ENCODE measurements at regions not wholly inside any gene's neighbourhood (a gene's known extent, or its start where the extent isn't known, plus 50 kb on each side); places are given as distances from the start of the nearest gene placed in this dataset.

DNA sequence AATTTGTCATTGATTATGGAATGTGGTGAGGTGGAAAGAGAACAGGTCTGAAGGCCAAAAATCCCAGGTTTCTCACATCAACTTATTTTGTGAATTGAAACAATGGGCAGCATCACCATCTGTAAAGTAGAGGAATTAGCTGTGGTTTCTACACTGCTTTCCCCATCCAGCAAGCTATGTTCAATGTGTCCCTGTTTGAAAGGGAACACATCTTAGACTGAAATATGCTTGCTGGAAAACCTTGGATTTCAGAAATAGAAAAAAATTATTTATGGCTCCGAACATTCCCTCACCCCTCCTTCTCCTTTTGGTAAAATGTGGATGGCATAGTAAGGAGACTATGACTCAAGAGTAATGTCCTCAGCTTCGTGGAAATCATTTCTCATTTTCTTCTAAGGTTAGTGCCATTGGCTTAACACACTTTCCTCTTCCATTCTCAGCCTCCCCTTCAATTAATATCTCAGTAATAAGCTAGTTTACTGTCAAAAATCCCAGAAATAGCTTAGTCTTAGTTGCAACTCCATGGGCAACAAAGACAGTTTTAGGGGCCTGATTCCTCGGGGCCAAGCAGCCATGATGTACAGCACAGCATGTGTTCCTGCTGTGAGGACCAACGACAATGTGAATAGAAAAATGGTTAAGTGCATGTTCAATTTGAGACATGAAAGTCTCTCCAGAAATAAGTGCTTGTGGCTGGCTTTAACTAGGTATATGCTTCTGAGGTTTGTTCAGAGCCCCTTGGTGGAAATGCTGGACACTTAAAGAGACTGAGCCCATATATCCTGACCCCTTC, 205.8 kb upstream of the SLC38A2 start:
- TF ChIP-seq, protein P1, sequence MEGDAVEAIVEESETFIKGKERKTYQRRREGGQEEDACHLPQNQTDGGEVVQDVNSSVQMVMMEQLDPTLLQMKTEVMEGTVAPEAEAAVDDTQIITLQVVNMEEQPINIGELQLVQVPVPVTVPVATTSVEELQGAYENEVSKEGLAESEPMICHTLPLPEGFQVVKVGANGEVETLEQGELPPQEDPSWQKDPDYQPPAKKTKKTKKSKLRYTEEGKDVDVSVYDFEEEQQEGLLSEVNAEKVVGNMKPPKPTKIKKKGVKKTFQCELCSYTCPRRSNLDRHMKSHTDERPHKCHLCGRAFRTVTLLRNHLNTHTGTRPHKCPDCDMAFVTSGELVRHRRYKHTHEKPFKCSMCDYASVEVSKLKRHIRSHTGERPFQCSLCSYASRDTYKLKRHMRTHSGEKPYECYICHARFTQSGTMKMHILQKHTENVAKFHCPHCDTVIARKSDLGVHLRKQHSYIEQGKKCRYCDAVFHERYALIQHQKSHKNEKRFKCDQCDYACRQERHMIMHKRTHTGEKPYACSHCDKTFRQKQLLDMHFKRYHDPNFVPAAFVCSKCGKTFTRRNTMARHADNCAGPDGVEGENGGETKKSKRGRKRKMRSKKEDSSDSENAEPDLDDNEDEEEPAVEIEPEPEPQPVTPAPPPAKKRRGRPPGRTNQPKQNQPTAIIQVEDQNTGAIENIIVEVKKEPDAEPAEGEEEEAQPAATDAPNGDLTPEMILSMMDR (IDR thresholded peaks at IDR 0.05) = no peak
- no peak for TF ChIP-seq RFX5 (IDR thresholded peaks at IDR 0.05)
- TF ChIP-seq, protein P2, sequence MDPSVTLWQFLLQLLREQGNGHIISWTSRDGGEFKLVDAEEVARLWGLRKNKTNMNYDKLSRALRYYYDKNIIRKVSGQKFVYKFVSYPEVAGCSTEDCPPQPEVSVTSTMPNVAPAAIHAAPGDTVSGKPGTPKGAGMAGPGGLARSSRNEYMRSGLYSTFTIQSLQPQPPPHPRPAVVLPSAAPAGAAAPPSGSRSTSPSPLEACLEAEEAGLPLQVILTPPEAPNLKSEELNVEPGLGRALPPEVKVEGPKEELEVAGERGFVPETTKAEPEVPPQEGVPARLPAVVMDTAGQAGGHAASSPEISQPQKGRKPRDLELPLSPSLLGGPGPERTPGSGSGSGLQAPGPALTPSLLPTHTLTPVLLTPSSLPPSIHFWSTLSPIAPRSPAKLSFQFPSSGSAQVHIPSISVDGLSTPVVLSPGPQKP (IDR thresholded peaks at IDR 0.05; ENCODE audit: low read depth, low read length) = no peak
- TF ChIP-seq CBX8 (IDR thresholded peaks at IDR 0.05) = no peak
- TF ChIP-seq JUN (IDR thresholded peaks at IDR 0.05) = no peak
- TF ChIP-seq PHF8 (IDR thresholded peaks at IDR 0.05; ENCODE audit: borderline replicate concordance, low read depth) = no peak
- TF ChIP-seq MAZ (IDR thresholded peaks at IDR 0.05; ENCODE audit: borderline replicate concordance, low read depth, low read length) = no peak
- no peak for TF ChIP-seq POLR2A (IDR thresholded peaks at IDR 0.05; ENCODE audit: low read length)
- no peak for TF ChIP-seq RNF2 (IDR thresholded peaks at IDR 0.05; ENCODE audit: borderline replicate concordance, low read depth)
- TF ChIP-seq SMC3 (IDR thresholded peaks at IDR 0.05) = no peak

Measured in A549 (cell line).